DND-41 (cell line): ENCODE measurements at regions not wholly inside any gene's neighbourhood (a gene's known extent, or its start where the extent isn't known, plus 50 kb on each side); places are given as distances from the start of the nearest gene placed in this dataset.

Source experiments
- ATAC-seq: fragments of 200-7000 bp; cut with Tn5 transposase; 3 replicates; pipeline ENCODE4 v1.9.1; 2021; ENCODE audit warnings: low read depth; ENCODE audit not compliant: insufficient read depth
- DNase-seq: peaks from one replicate; pipeline ENCODE4 v3.0.0-alpha.2; 2020
- H2AFZ ChIP-seq: 2 replicates; pipeline ENCODE4 v1.6.0; 2012; ENCODE audit warnings: low read depth, low read length
- H3K27ac ChIP-seq: 2 replicates; pipeline ENCODE4 v1.5.1; 2012; ENCODE audit warnings: low read length, inconsistent platforms
- H3K27me3 ChIP-seq: fragments of 200-600 bp; sonication (generic); 2 replicates; pipeline ENCODE4 v1.6.0; 2012; ENCODE audit warnings: low read length, mild to moderate bottlenecking, inconsistent platforms; ENCODE audit not compliant: insufficient read depth, poor library complexity
- H3K36me3 ChIP-seq: 2 replicates; pipeline ENCODE4 v1.5.1; 2012; ENCODE audit warnings: low read length, inconsistent platforms; ENCODE audit not compliant: insufficient read depth
- H3K4me1 ChIP-seq: 2 replicates; pipeline ENCODE4 v1.5.1; 2012; ENCODE audit warnings: mild to moderate bottlenecking, low read length; ENCODE audit not compliant: insufficient read depth
- H3K4me2 ChIP-seq: 2 replicates; pipeline ENCODE4 v1.6.0; 2012; ENCODE audit warnings: mild to moderate bottlenecking, moderate library complexity, low read length, inconsistent platforms; ENCODE audit not compliant: insufficient read depth
- H3K4me3 ChIP-seq, 2 experiments: fragments of 200-600 bp in 1 of 2; shearing (Covaris generic) in 1 of 2; 2 replicates each; pipeline ENCODE4 v1.5.1; 2012 to 2016; ENCODE audit warnings: inconsistent platforms in 2 of 2, low read length in 2 of 2, mild to moderate bottlenecking in 2 of 2, low read depth in 1 of 2, moderate library complexity in 1 of 2
- H3K79me2 ChIP-seq: 2 replicates; pipeline ENCODE4 v1.6.0; 2012; ENCODE audit warnings: low read length, inconsistent platforms; ENCODE audit not compliant: insufficient read depth
- H3K9ac ChIP-seq: 2 replicates; pipeline ENCODE4 v1.6.0; 2012; ENCODE audit warnings: low read depth, mild to moderate bottlenecking, inconsistent platforms, low read length, moderate library complexity
- H3K9me3 ChIP-seq: 2 replicates; pipeline ENCODE4 v1.5.1; 2012; ENCODE audit warnings: low read length, moderate library complexity, mild to moderate bottlenecking, inconsistent platforms; ENCODE audit not compliant: insufficient read depth, severe bottlenecking
- H4K20me1 ChIP-seq: 2 replicates; pipeline ENCODE4 v1.6.0; 2012; ENCODE audit warnings: low read length; ENCODE audit not compliant: insufficient read depth
- EZH2 ChIP-seq: IDR thresholded peaks from 3 replicates; pipeline ENCODE4 v1.6.1; 2012; ENCODE audit warnings: borderline replicate concordance, low read depth, mild to moderate bottlenecking, moderate library complexity, low read length, inconsistent platforms; ENCODE audit not compliant: severe bottlenecking
- TF ChIP-seq, protein P1 (sequence below): IDR thresholded peaks from 2 replicates; pipeline ENCODE4 v1.5.1; 2012; ENCODE audit warnings: borderline replicate concordance, low read length, moderate library complexity, mild to moderate bottlenecking; ENCODE audit not compliant: poor library complexity, severe bottlenecking; ENCODE audit errors: extremely low read depth

- no peaks in the 10 kb centered on the region for H3K27me3 ChIP-seq
- H3K4me1 ChIP-seq = peaks cover 9% of the 10 kb centered on the region
- no peak overlapping the region for H2AFZ ChIP-seq
- no peak overlapping the region for H3K4me3 ChIP-seq
- H3K79me2 ChIP-seq = no peaks in the 10 kb centered on the region
- H3K4me2 ChIP-seq = no peak overlapping the region
- DNase-seq (no peak), ATAC-seq (no peak)
- H4K20me1 ChIP-seq = no peaks in the 10 kb centered on the region
- peaks cover 8% of the 10 kb centered on the region for H3K9me3 ChIP-seq
- H3K36me3 ChIP-seq = no peaks in the 10 kb centered on the region
- H3K9ac ChIP-seq = no peak overlapping the region
- no peak overlapping the region for H3K27ac ChIP-seq
- TF ChIP-seq EZH2 = no peak
- TF ChIP-seq, protein P1, sequence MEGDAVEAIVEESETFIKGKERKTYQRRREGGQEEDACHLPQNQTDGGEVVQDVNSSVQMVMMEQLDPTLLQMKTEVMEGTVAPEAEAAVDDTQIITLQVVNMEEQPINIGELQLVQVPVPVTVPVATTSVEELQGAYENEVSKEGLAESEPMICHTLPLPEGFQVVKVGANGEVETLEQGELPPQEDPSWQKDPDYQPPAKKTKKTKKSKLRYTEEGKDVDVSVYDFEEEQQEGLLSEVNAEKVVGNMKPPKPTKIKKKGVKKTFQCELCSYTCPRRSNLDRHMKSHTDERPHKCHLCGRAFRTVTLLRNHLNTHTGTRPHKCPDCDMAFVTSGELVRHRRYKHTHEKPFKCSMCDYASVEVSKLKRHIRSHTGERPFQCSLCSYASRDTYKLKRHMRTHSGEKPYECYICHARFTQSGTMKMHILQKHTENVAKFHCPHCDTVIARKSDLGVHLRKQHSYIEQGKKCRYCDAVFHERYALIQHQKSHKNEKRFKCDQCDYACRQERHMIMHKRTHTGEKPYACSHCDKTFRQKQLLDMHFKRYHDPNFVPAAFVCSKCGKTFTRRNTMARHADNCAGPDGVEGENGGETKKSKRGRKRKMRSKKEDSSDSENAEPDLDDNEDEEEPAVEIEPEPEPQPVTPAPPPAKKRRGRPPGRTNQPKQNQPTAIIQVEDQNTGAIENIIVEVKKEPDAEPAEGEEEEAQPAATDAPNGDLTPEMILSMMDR = no peak
Measured at GRCh38 chr3:163011596-163011995, 1515.0 kb downstream of the OTOL1 start.

GRCh38 chr3:163016251-163016650 lies 1519.6 kb downstream of the OTOL1 start:
- DNase-seq (no peak), ATAC-seq (no peak)
- Histone ChIP-seq H3K4me2 (no peak overlapping the region), H3K27ac (no peak overlapping the region), H3K9ac (no peak overlapping the region), H2AFZ (no peak overlapping the region), H3K79me2 (no peaks in the 10 kb centered on the region), H3K9me3 (peaks cover 21% of the 10 kb centered on the region), H3K36me3 (no peaks in the 10 kb centered on the region), H4K20me1 (no peaks in the 10 kb centered on the region), H3K4me1 (no peaks in the 10 kb centered on the region), H3K27me3 (no peaks in the 10 kb centered on the region), H3K4me3 (no peak overlapping the region)
- TF ChIP-seq, protein P1 = no peak
- TF ChIP-seq EZH2 = no peak

DNA sequence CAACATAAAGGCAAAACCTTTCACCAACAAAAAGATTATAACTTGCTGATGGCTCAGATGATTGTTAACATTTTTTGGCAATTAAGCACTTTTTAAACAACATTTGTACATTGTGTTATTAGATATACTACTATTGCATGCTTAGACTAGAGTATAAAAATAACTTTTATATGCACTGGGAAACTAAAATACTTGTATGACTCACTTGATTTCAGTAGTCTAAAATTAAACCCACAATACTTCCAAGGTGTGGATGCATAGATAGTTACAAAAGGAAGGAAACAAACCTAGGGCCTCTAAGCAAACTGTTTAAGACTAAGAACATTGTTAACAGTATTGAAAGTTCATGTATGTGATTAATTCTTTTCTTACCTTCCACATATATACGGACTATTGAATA lies 1521.5 kb downstream of the OTOL1 start:
- Histone ChIP-seq H2AFZ (no peak overlapping the region), H3K9me3 (peaks cover 21% of the 10 kb centered on the region), H3K4me1 (no peaks in the 10 kb centered on the region), H3K79me2 (no peaks in the 10 kb centered on the region), H4K20me1 (no peaks in the 10 kb centered on the region), H3K27me3 (no peaks in the 10 kb centered on the region), H3K36me3 (no peaks in the 10 kb centered on the region), H3K9ac (no peak overlapping the region), H3K27ac (no peak overlapping the region), H3K4me2 (no peak overlapping the region), H3K4me3 (no peak overlapping the region)
- DNase-seq (no peak), ATAC-seq (no peak)
- TF ChIP-seq EZH2 = no peak
- TF ChIP-seq, protein P1 = no peak

- Histone ChIP-seq H3K27ac (no peak overlapping the region), H3K4me1 (no peaks in the 10 kb centered on the region), H3K9me3 (peaks cover 21% of the 10 kb centered on the region), H3K36me3 (no peaks in the 10 kb centered on the region), H3K4me2 (no peak overlapping the region), H3K9ac (no peak overlapping the region), H4K20me1 (no peaks in the 10 kb centered on the region), H3K27me3 (no peaks in the 10 kb centered on the region), H2AFZ (peak overlapping the region; percentile 55; the same call in 1 of the 2 replicates), H3K79me2 (no peaks in the 10 kb centered on the region), H3K4me3 (no peak overlapping the region)
- DNase-seq (no peak), ATAC-seq (no peak)
- TF ChIP-seq, protein P1 = no peak
- TF ChIP-seq EZH2 = no peak
Measured at GRCh38 chr3:163018664-163019063, 1522.1 kb downstream of the OTOL1 start.
